C4-2B (cell line): ENCODE measurements at regions not wholly inside any gene's neighbourhood (a gene's known extent, or its start where the extent isn't known, plus 50 kb on each side); places are given as distances from the start of the nearest gene placed in this dataset.

Experiments
- ZFX ChIP-seq: fragments of 450-650 bp; IDR thresholded peaks from 2 replicates; pipeline ENCODE4 v1.6.1; 2017
- TF ChIP-seq, protein P1 (sequence below): fragments of 450-650 bp; conservative IDR thresholded peaks from 2 replicates; pipeline ENCODE4 v1.5.1; 2017; ENCODE audit warnings: mild to moderate bottlenecking

DNA sequence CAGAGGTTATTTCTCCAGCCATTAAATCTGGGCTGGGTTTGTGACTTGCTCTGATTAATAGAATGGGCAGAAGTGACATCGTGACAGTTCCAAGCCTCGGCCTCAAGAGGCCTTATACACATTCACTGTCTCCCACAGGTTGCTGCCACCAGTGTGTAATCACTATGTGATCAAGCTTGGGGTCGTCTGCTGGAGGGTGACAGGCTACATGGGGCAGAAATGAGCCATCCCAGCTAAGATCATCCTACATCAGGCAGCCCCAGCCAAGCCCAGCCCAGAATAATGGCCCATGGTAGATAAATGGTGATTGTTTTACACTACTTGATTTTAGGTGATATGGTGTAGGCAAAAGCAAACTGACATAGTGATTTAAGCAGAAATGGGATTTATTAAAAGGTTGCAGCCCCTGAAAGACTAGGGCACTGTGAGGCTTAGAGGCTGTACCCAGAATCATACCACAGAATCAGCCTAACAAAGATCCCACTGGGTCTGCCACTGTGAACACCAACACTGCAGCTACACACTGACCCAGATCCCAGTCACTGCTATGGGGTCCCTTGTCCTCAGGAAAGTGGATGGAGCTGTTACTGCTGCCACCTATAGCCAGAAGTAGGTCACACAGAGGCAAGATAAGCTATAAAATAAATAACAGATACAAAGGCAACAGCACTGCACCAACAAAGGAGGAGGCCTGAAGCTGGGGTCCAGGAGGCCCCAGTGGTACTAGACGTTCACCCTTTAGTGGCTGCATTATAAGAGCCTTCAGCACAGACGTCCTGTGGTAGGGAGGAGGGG, 159.6 kb upstream of the RBPJ start:
- TF ChIP-seq, protein P1, sequence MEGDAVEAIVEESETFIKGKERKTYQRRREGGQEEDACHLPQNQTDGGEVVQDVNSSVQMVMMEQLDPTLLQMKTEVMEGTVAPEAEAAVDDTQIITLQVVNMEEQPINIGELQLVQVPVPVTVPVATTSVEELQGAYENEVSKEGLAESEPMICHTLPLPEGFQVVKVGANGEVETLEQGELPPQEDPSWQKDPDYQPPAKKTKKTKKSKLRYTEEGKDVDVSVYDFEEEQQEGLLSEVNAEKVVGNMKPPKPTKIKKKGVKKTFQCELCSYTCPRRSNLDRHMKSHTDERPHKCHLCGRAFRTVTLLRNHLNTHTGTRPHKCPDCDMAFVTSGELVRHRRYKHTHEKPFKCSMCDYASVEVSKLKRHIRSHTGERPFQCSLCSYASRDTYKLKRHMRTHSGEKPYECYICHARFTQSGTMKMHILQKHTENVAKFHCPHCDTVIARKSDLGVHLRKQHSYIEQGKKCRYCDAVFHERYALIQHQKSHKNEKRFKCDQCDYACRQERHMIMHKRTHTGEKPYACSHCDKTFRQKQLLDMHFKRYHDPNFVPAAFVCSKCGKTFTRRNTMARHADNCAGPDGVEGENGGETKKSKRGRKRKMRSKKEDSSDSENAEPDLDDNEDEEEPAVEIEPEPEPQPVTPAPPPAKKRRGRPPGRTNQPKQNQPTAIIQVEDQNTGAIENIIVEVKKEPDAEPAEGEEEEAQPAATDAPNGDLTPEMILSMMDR = peak; percentile 23; the same call in 1 of the 2 replicates
- TF ChIP-seq ZFX = no peak
